NB4 (cell line): ENCODE measurements at regions not wholly inside any gene's neighbourhood (a gene's known extent, or its start where the extent isn't known, plus 50 kb on each side); places are given as distances from the start of the nearest gene placed in this dataset.

Experiments used
- CTCF ChIP-seq: IDR thresholded peaks from one replicate; pipeline ENCODE4 v1.5.1; 2012; ENCODE audit warnings: low read depth, low read length
- MAX ChIP-seq: IDR thresholded peaks from 2 replicates; pipeline ENCODE4 v1.6.1; 2011; ENCODE audit warnings: low read depth, low read length

GRCh38 chr4:125091101-125091500 is 223.7 kb upstream of the FAT4 start:
- TF ChIP-seq MAX: no peak
- no peak for TF ChIP-seq CTCF
